ENCODE measurements at regions not wholly inside any gene's neighbourhood (a gene's known extent, or its start where the extent isn't known, plus 50 kb on each side); places are given as distances from the start of the nearest gene placed in this dataset.
"Not testable (repeated sequence)": the region's sequence is repeated elsewhere in the genome, so short reads cannot be mapped to it uniquely, and the experiment has no call there.

GRCh38 chr6:51472745-51473487, 614.5 kb downstream of the PKHD1 start:
- no peaks in the 10 kb centered on the region for H4K20me1 ChIP-seq
- no peak overlapping the region for H3K27ac ChIP-seq
- no peaks in the 10 kb centered on the region for H3K36me3 ChIP-seq
- H3K4me2 ChIP-seq, result no peak overlapping the region
- H3K9ac ChIP-seq, result no peak overlapping the region
- no peaks in the 10 kb centered on the region for H3K4me1 ChIP-seq
- no peak overlapping the region for H3K4me3 ChIP-seq
- no peak for TF ChIP-seq Cebpa-rat (IDR thresholded peaks at IDR 0.05)
- no peaks in the 10 kb centered on the region for H3K9me3 ChIP-seq
- H3K27me3 ChIP-seq, result no peaks in the 10 kb centered on the region

GRCh38 chr6:51474022-51474975, 613.1 kb downstream of the PKHD1 start:
- no peak for TF ChIP-seq Cebpa-rat (IDR thresholded peaks at IDR 0.05)
- H3K4me2 ChIP-seq, result no peak overlapping the region

DNA sequence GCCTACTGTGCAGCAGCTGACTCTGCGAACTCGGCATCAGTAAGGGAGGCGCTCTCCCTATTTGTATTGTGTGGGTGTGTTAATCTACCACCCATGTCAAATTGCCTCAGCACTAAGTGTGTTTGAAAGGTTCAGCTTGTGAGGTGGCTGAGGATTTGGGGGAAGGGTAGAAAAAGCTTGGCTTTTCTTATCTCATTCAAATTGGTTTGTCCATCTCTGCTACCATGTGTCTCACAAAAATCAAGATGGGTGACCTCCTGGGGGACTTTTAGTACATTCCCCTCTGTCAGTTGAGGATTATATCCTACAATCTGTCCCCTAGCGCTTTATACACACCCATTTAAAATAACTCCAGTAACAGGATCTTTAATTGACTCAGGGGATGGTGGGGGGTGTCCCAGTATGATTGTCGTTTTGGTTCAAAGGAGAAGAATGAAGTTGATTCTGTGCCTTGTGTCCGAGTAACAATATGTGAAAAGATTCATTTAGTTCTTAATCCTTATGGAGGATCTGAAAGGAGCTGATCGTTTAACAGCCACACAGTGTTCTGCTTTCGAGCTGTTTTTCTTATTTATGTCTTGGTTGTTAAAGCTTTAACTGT, 609.6 kb downstream of the PKHD1 start:
- Histone ChIP-seq H3K9me3 (no peaks in the 10 kb centered on the region), H3K4me3 (no peak overlapping the region), H4K20me1 (no peaks in the 10 kb centered on the region), H3K4me1 (no peaks in the 10 kb centered on the region), H3K27ac (no peak overlapping the region), H3K9ac (no peak overlapping the region), H3K27me3 (no peaks in the 10 kb centered on the region), H3K36me3 (no peaks in the 10 kb centered on the region), H3K4me2 (no peak overlapping the region)
- TF ChIP-seq Cebpa-rat (IDR thresholded peaks at IDR 0.05), result no peak

More at GRCh38 chr6:51474022-51474975, 613.1 kb downstream of the PKHD1 start:
- Histone ChIP-seq H4K20me1 (no peaks in the 10 kb centered on the region), H3K9me3 (no peaks in the 10 kb centered on the region), H3K27ac (no peak overlapping the region), H3K27me3 (no peaks in the 10 kb centered on the region), H3K9ac (no peak overlapping the region), H3K4me1 (no peaks in the 10 kb centered on the region), H3K4me3 (no peak overlapping the region), H3K36me3 (no peaks in the 10 kb centered on the region)

- no peak overlapping the region for H3K4me2 ChIP-seq
- H4K20me1 ChIP-seq, result no peaks in the 10 kb centered on the region
- H3K4me3 ChIP-seq, result no peak overlapping the region
- no peak for TF ChIP-seq Cebpa-rat (IDR thresholded peaks at IDR 0.05)
- no peaks in the 10 kb centered on the region for H3K4me1 ChIP-seq
- no peaks in the 10 kb centered on the region for H3K36me3 ChIP-seq
- no peaks in the 10 kb centered on the region for H3K9me3 ChIP-seq
- no peaks in the 10 kb centered on the region for H3K27me3 ChIP-seq
- H3K27ac ChIP-seq, result no peak overlapping the region
- H3K9ac ChIP-seq, result no peak overlapping the region
Observed at GRCh38 chr6:51479296-51479695, 608.1 kb downstream of the PKHD1 start.

- Histone ChIP-seq H3K4me3 (no peak overlapping the region), H3K4me2 (no peak overlapping the region), H3K36me3 (no peaks in the 10 kb centered on the region), H4K20me1 (no peaks in the 10 kb centered on the region), H3K9me3 (no peaks in the 10 kb centered on the region), H3K9ac (no peak overlapping the region), H3K27ac (no peak overlapping the region), H3K27me3 (no peaks in the 10 kb centered on the region), H3K4me1 (no peaks in the 10 kb centered on the region)
- no peak for TF ChIP-seq Cebpa-rat (IDR thresholded peaks at IDR 0.05)
Observed at GRCh38 chr6:51480040-51480439, 607.4 kb downstream of the PKHD1 start.

- H3K36me3 ChIP-seq, H3K27ac ChIP-seq, H3K27me3 ChIP-seq, H3K4me3 ChIP-seq, H3K4me2 ChIP-seq, H3K4me1 ChIP-seq, H3K9ac ChIP-seq, H4K20me1 ChIP-seq, H3K9me3 ChIP-seq: not testable (repeated sequence)
Observed at GRCh38 chr6:51485869-51486268, 601.5 kb downstream of the PKHD1 start.

- Histone ChIP-seq H3K27ac (no peak overlapping the region), H3K4me1 (no peaks in the 10 kb centered on the region), H3K4me3 (no peak overlapping the region), H3K27me3 (no peaks in the 10 kb centered on the region), H3K9me3 (peaks cover 6% of the 10 kb centered on the region; the same call in 1 of the 2 replicates), H4K20me1 (no peaks in the 10 kb centered on the region), H3K4me2 (no peak overlapping the region), H3K36me3 (no peaks in the 10 kb centered on the region), H3K9ac (no peak overlapping the region)
- no peak for TF ChIP-seq Cebpa-rat (IDR thresholded peaks at IDR 0.05)
Observed at GRCh38 chr6:51487937-51488336, 599.5 kb downstream of the PKHD1 start.

DNA sequence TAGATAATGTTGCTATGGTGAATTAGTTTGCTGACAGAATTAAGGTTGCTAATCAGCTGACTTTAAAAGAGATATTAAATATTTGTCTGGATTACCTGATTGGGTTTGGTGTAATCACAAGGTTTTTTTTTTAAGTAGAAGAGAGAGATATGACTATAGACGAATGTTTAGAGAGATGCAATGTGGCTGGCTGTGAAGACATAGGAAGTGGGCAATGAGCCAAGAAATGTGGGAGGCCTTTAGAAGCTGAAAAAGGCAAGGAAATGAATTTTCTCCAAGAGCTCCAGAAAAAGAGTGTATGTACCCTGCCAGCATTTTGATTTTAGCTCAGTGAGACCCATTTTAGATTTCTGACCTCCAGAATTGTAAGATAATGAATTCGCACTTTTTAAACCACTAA, 598.3 kb downstream of the PKHD1 start:
- TF ChIP-seq Cebpa-rat (IDR thresholded peaks at IDR 0.05), result no peak
- H3K9ac ChIP-seq, result no peak overlapping the region
- no peaks in the 10 kb centered on the region for H3K4me1 ChIP-seq
- no peaks in the 10 kb centered on the region for H3K36me3 ChIP-seq
- no peaks in the 10 kb centered on the region for H4K20me1 ChIP-seq
- peaks cover 6% of the 10 kb centered on the region; the same call in 1 of the 2 replicates for H3K9me3 ChIP-seq
- H3K4me2 ChIP-seq, result no peak overlapping the region
- no peak overlapping the region for H3K4me3 ChIP-seq
- no peak overlapping the region for H3K27ac ChIP-seq
- no peaks in the 10 kb centered on the region for H3K27me3 ChIP-seq

GRCh38 chr6:51490101-51490500, 597.3 kb downstream of the PKHD1 start:
- H3K27ac ChIP-seq, result no peak overlapping the region
- H4K20me1 ChIP-seq, result no peaks in the 10 kb centered on the region
- peaks cover 6% of the 10 kb centered on the region; the same call in 1 of the 2 replicates for H3K9me3 ChIP-seq
- H3K9ac ChIP-seq, result no peak overlapping the region
- no peaks in the 10 kb centered on the region for H3K27me3 ChIP-seq
- no peaks in the 10 kb centered on the region for H3K4me1 ChIP-seq
- H3K4me2 ChIP-seq, result no peak overlapping the region
- TF ChIP-seq Cebpa-rat (IDR thresholded peaks at IDR 0.05), result no peak
- H3K36me3 ChIP-seq, result no peaks in the 10 kb centered on the region
- no peak overlapping the region for H3K4me3 ChIP-seq

DNA sequence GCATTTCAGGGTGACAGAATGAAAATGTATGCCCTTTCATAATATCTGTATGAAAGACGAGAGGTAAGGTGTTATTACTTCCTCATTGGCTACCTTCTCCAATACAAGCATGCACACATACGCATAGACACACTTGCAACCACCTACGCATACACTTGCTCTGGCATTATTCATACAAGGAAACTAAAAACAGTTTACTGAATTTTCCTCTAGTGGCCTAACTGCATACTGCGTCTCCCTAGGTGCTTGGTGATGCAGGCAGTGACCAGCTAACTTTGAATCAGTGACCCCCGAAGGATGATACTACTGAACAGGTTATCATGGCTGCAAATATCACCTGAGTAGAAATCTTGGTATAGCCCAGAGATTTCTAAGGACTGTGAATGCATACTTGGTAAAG, 593.1 kb downstream of the PKHD1 start:
- Histone ChIP-seq H3K4me2 (no peak overlapping the region), H3K4me1 (no peaks in the 10 kb centered on the region), H3K9me3 (no peaks in the 10 kb centered on the region), H3K9ac (no peak overlapping the region), H3K27ac (no peak overlapping the region), H3K4me3 (no peak overlapping the region), H4K20me1 (no peaks in the 10 kb centered on the region), H3K27me3 (no peaks in the 10 kb centered on the region), H3K36me3 (no peaks in the 10 kb centered on the region)
- TF ChIP-seq Cebpa-rat (IDR thresholded peaks at IDR 0.05), result no peak

Data from BLaER1 (cell line).